IMR-90 (cell line): ENCODE measurements at regions not wholly inside any gene's neighbourhood (a gene's known extent, or its start where the extent isn't known, plus 50 kb on each side); places are given as distances from the start of the nearest gene placed in this dataset.

Experiments used
- ATAC-seq: fragments of 200-7000 bp; cut with Tn5 transposase; 2 replicates; pipeline ENCODE4 v1.9.1; 2020; ENCODE audit warnings: low read depth, mild to moderate bottlenecking, moderate library complexity
- BruUV-seq: library from RNA; stranded (reverse); fragments of 400-500 nt; replicated peaks from 2 replicates; lab custom pipeline; 2021; lab: Mats Ljungman, UMichigan
- CTCF ChIA-PET: fragments of 300-600 bp; formaldehyde crosslinking; extraction: SDS; loops from one replicate; lab custom pipeline; 2021; ENCODE audit warnings: antibody characterized with exemption; lab: Yijun Ruan, JAX
- POLR2A ChIA-PET: fragments of 300-600 bp; sonication (Branson Sonifier 250); formaldehyde crosslinking; loops from one replicate; lab custom pipeline; 2022; ENCODE audit warnings: antibody characterized with exemption; ENCODE audit not compliant: unreplicated experiment; lab: Charles Lee
- DNase-seq: peaks from one replicate; pipeline ENCODE4 v3.0.0; 2013
- H2AFZ ChIP-seq: replicated peaks from 2 replicates; pipeline ENCODE3; 2013; ENCODE audit warnings: low read length, mild to moderate bottlenecking; ENCODE audit not compliant: poor library complexity
- H2AK5ac ChIP-seq: 2 replicates; pipeline ENCODE4 v1.6.1; 2013; ENCODE audit warnings: low read depth, low read length, inconsistent platforms
- H2AK9ac ChIP-seq: replicated peaks from 2 replicates; pipeline ENCODE3; 2013; ENCODE audit warnings: mild to moderate bottlenecking, low read depth, low read length, moderate library complexity; ENCODE audit not compliant: poor library complexity
- H2BK120ac ChIP-seq: 2 replicates; pipeline ENCODE4 v1.6.1; 2013; ENCODE audit warnings: low read depth, low read length, inconsistent platforms
- H2BK15ac ChIP-seq: 3 replicates; pipeline ENCODE4 v1.6.1; 2013; ENCODE audit warnings: low read depth, low read length, inconsistent platforms
- H2BK20ac ChIP-seq: 2 replicates; pipeline ENCODE4 v1.6.1; 2013; ENCODE audit warnings: low read depth, mild to moderate bottlenecking, inconsistent platforms, low read length, moderate library complexity
- H2BK5ac ChIP-seq: 2 replicates; pipeline ENCODE4 v1.6.1; 2013; ENCODE audit warnings: mild to moderate bottlenecking, low read depth, low read length, inconsistent platforms; ENCODE audit not compliant: poor library complexity, severe bottlenecking
- H3K14ac ChIP-seq: replicated peaks from 2 replicates; pipeline ENCODE4 v1.6.1; 2013; ENCODE audit warnings: low read depth, low read length, inconsistent platforms
- H3K18ac ChIP-seq: 2 replicates; pipeline ENCODE4 v1.6.1; 2013; ENCODE audit warnings: low read depth, low read length, control low read depth
- H3K23ac ChIP-seq: 2 replicates; pipeline ENCODE4 v1.6.1; 2013; ENCODE audit warnings: low read depth, low read length, inconsistent platforms
- H3K27ac ChIP-seq: 2 replicates; pipeline ENCODE4 v1.5.1; 2013; ENCODE audit warnings: mild to moderate bottlenecking, control low read depth, low read length; ENCODE audit not compliant: insufficient read depth
- H3K27me3 ChIP-seq: 2 replicates; pipeline ENCODE4 v1.6.1; 2013; ENCODE audit warnings: low read length; ENCODE audit not compliant: control insufficient read depth, insufficient read depth
- H3K36me3 ChIP-seq: 2 replicates; pipeline ENCODE4 v1.6.1; 2013; ENCODE audit warnings: low read length, mixed read lengths; ENCODE audit not compliant: control insufficient read depth, insufficient read depth
- H3K4ac ChIP-seq: 2 replicates; pipeline ENCODE4 v1.6.1; 2013; ENCODE audit warnings: low read depth, low read length, inconsistent platforms
- H3K4me1 ChIP-seq: 2 replicates; pipeline ENCODE4 v1.6.1; 2013; ENCODE audit warnings: low read length, mixed read lengths; ENCODE audit not compliant: control insufficient read depth, insufficient read depth
- H3K4me2 ChIP-seq: 2 replicates; pipeline ENCODE4 v1.6.1; 2013; ENCODE audit warnings: low read depth, mild to moderate bottlenecking, control low read depth, low read length, moderate library complexity
- H3K4me3 ChIP-seq: 2 replicates; pipeline ENCODE4 v1.5.1; 2013; ENCODE audit warnings: low read depth, mild to moderate bottlenecking, control low read depth, low read length, moderate library complexity; ENCODE audit not compliant: insufficient read depth
- H3K56ac ChIP-seq: 2 replicates; pipeline ENCODE4 v1.6.1; 2013; ENCODE audit warnings: low read length, inconsistent platforms; ENCODE audit not compliant: insufficient read depth; ENCODE audit errors: extremely low read depth
- H3K79me1 ChIP-seq, 2 experiments: 2 replicates each; pipeline ENCODE4 v1.6.1; 2013; ENCODE audit warnings: low read length in 2 of 2, inconsistent platforms in 1 of 2, low read depth in 1 of 2
- H3K9ac ChIP-seq: 2 replicates; pipeline ENCODE4 v1.6.1; 2013; ENCODE audit warnings: low read depth, low read length, control low read depth
- H3K9me1 ChIP-seq: 2 replicates; pipeline ENCODE4 v1.6.1; 2013; ENCODE audit warnings: low read length, inconsistent platforms; ENCODE audit not compliant: insufficient read depth
- H3K9me3 ChIP-seq: 2 replicates; pipeline ENCODE4 v1.6.1; 2013; ENCODE audit warnings: low read length; ENCODE audit not compliant: control insufficient read depth, insufficient read depth
- H4K20me1 ChIP-seq: 2 replicates; pipeline ENCODE4 v1.6.1; 2013; ENCODE audit warnings: low read length, inconsistent platforms; ENCODE audit not compliant: insufficient read depth
- H4K5ac ChIP-seq: 2 replicates; pipeline ENCODE4 v1.6.1; 2013; ENCODE audit warnings: mild to moderate bottlenecking, low read depth, low read length, control low read depth
- H4K8ac ChIP-seq, 2 experiments: 2 replicates each; pipeline ENCODE4 v1.6.1; 2013; ENCODE audit warnings: low read depth in 2 of 2, low read length in 2 of 2, control low read depth in 1 of 2, inconsistent platforms in 1 of 2
- H4K91ac ChIP-seq: 2 replicates; pipeline ENCODE4 v1.6.1; 2013; ENCODE audit warnings: low read depth, low read length, inconsistent platforms; ENCODE audit not compliant: insufficient read depth
- BHLHE40 ChIP-seq: fragments of 150-350 bp; IDR thresholded peaks from 2 replicates; pipeline ENCODE4 v1.6.1; 2016; ENCODE audit warnings: mild to moderate bottlenecking, low read depth, low read length
- CEBPB ChIP-seq: IDR thresholded peaks from 2 replicates; pipeline ENCODE4 v1.6.1; 2012; ENCODE audit warnings: low read depth, low read length, improper control_type of control experiment
- CHD1 ChIP-seq: IDR thresholded peaks from 2 replicates; pipeline ENCODE4 v1.6.1; 2012; ENCODE audit warnings: low read depth, low read length, improper control_type of control experiment
- ELK1 ChIP-seq: fragments of 150-350 bp; IDR thresholded peaks from 2 replicates; pipeline ENCODE4 v1.6.1; 2016; ENCODE audit warnings: low read depth, mild to moderate bottlenecking, low read length, moderate library complexity, borderline replicate concordance
- FOS ChIP-seq: fragments of 150-350 bp; IDR thresholded peaks from 2 replicates; pipeline ENCODE4 v1.6.1; 2016; ENCODE audit warnings: low read depth, low read length
- MAFK ChIP-seq: IDR thresholded peaks from 2 replicates; pipeline ENCODE4 v1.6.1; 2012; ENCODE audit warnings: low read depth, low read length, improper control_type of control experiment
- MAZ ChIP-seq: IDR thresholded peaks from 2 replicates; pipeline ENCODE4 v1.6.1; 2012; ENCODE audit warnings: low read depth, mild to moderate bottlenecking, low read length, improper control_type of control experiment, moderate library complexity, borderline replicate concordance
- MXI1 ChIP-seq: IDR thresholded peaks from 2 replicates; pipeline ENCODE4 v1.6.1; 2012; ENCODE audit warnings: low read depth, mild to moderate bottlenecking, low read length, moderate library complexity, borderline replicate concordance
- NFE2L2 ChIP-seq: fragments of 150-350 bp; IDR thresholded peaks from 2 replicates; pipeline ENCODE4 v1.6.1; 2016; ENCODE audit warnings: low read depth, mild to moderate bottlenecking, low read length
- POLR2A ChIP-seq: IDR thresholded peaks from 2 replicates; pipeline ENCODE4 v1.6.1; 2012; ENCODE audit warnings: mild to moderate bottlenecking, low read depth, low read length
- RAD21 ChIP-seq: IDR thresholded peaks from 2 replicates; pipeline ENCODE4 v1.6.1; 2012; ENCODE audit warnings: low read length, improper control_type of control experiment
- RCOR1 ChIP-seq: IDR thresholded peaks from 2 replicates; pipeline ENCODE4 v1.6.1; 2012; ENCODE audit warnings: mild to moderate bottlenecking, low read length, improper control_type of control experiment; ENCODE audit not compliant: insufficient replicate concordance
- RFX5 ChIP-seq: IDR thresholded peaks from 2 replicates; pipeline ENCODE4 v1.8.0; 2012; ENCODE audit warnings: low read depth, mild to moderate bottlenecking, low read length, moderate library complexity
- SMC3 ChIP-seq: fragments of 150-350 bp; IDR thresholded peaks from 2 replicates; pipeline ENCODE4 v1.6.1; 2016; ENCODE audit warnings: low read depth, mild to moderate bottlenecking, antibody characterized with exemption, low read length, moderate library complexity
- WGBS, 2 experiments: methylation state at CpG; one replicate each; pipeline versions ENCODE4 v1.1.5 to v1.1.7; 2013; ENCODE audit warnings: missing lambda C conversion rate in 2 of 2; ENCODE audit not compliant: insufficient read length in 1 of 2; ENCODE audit errors: extremely low coverage in 2 of 2; 5-methylcytosine and 5-hydroxymethylcytosine counted together
- dilution Hi-C: fragments of 300-500 bp; cut with HindIII; formaldehyde crosslinking; loops from one replicate; pipeline ENCODE4 v1.14.3; 2018; ENCODE audit warnings: low sequenced_read_pairs; ENCODE audit not compliant: unreplicated experiment
- in situ Hi-C: fragments of 300-500 bp; cut with MboI; formaldehyde crosslinking; loops from 3 replicates; pipeline ENCODE4 v1.14.3; 2019; ENCODE audit warnings: low sequenced_read_pairs, inconsistent platforms, mixed read lengths
- intact Hi-C: fragments of 100-400 bp; cut with micrococcal nuclease; formaldehyde crosslinking; loops from 2 replicates; pipeline ENCODE4 v1.10.0; 2022
- TF ChIP-seq, protein P1 (sequence below): fragments of 150-350 bp; IDR thresholded peaks from 2 replicates; pipeline ENCODE4 v1.6.1; 2017; ENCODE audit warnings: mild to moderate bottlenecking, antibody characterized with exemption, low read length, low read depth
- TF ChIP-seq, protein P2 (sequence below): conservative IDR thresholded peaks from 2 replicates; pipeline ENCODE4 v1.5.1; 2012; ENCODE audit warnings: mild to moderate bottlenecking, low read depth, low read length, improper control_type of control experiment

- POLR2A ChIA-PET, result no interaction called here
- H3K14ac ChIP-seq, result no peak overlapping the region
- intact Hi-C loops (no loop called here), in situ Hi-C loops (no loop called here), dilution Hi-C loops (no loop called here)
- no peaks in the 10 kb centered on the region for H3K4me1 ChIP-seq
- H2BK15ac ChIP-seq, result no peak overlapping the region
- ATAC-seq (no peak), DNase-seq (no peak)
- no peak overlapping the region for H2BK5ac ChIP-seq
- H3K4ac ChIP-seq, result no peak overlapping the region
- H4K20me1 ChIP-seq, result no peaks in the 10 kb centered on the region
- no peak overlapping the region for H3K56ac ChIP-seq
- no CpG with 5 or more reads among the region's 15 CpGs for WGBS, 2 experiments
- H3K9me3 ChIP-seq, result peaks cover 27% of the 10 kb centered on the region
- TF ChIP-seq, protein P1, sequence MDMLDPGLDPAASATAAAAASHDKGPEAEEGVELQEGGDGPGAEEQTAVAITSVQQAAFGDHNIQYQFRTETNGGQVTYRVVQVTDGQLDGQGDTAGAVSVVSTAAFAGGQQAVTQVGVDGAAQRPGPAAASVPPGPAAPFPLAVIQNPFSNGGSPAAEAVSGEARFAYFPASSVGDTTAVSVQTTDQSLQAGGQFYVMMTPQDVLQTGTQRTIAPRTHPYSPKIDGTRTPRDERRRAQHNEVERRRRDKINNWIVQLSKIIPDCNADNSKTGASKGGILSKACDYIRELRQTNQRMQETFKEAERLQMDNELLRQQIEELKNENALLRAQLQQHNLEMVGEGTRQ, result no peak
- TF ChIP-seq MAZ (no peak), FOS (no peak), SMC3 (no peak), RCOR1 (no peak), CHD1 (no peak), RFX5 (no peak), BHLHE40 (no peak), POLR2A (no peak), ELK1 (no peak), RAD21 (no peak), MXI1 (no peak), NFE2L2 (no peak), CEBPB (no peak), MAFK (no peak)
- TF ChIP-seq, protein P2, sequence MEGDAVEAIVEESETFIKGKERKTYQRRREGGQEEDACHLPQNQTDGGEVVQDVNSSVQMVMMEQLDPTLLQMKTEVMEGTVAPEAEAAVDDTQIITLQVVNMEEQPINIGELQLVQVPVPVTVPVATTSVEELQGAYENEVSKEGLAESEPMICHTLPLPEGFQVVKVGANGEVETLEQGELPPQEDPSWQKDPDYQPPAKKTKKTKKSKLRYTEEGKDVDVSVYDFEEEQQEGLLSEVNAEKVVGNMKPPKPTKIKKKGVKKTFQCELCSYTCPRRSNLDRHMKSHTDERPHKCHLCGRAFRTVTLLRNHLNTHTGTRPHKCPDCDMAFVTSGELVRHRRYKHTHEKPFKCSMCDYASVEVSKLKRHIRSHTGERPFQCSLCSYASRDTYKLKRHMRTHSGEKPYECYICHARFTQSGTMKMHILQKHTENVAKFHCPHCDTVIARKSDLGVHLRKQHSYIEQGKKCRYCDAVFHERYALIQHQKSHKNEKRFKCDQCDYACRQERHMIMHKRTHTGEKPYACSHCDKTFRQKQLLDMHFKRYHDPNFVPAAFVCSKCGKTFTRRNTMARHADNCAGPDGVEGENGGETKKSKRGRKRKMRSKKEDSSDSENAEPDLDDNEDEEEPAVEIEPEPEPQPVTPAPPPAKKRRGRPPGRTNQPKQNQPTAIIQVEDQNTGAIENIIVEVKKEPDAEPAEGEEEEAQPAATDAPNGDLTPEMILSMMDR, result no peak
- H4K91ac ChIP-seq, result no peak overlapping the region
- H2BK20ac ChIP-seq, result no peak overlapping the region
- no peaks in the 10 kb centered on the region for H3K9me1 ChIP-seq
- no TSS peak for BruUV-seq
- H3K4me2 ChIP-seq, result no peak overlapping the region
- no peak overlapping the region for H4K5ac ChIP-seq
- H3K4me3 ChIP-seq, result no peak overlapping the region
- no peak overlapping the region for H4K8ac ChIP-seq
- no peaks in the 10 kb centered on the region for H3K79me1 ChIP-seq
- no peak overlapping the region for H3K27ac ChIP-seq
- CTCF ChIA-PET, result no interaction called here
- no peaks in the 10 kb centered on the region for H3K27me3 ChIP-seq
- H3K36me3 ChIP-seq, result no peaks in the 10 kb centered on the region
- no peak overlapping the region for H3K18ac ChIP-seq
- H2BK120ac ChIP-seq, result no peak overlapping the region
- H2AFZ ChIP-seq, result no peak overlapping the region
- no peak overlapping the region for H3K9ac ChIP-seq
- no peak overlapping the region for H2AK5ac ChIP-seq
- no peak overlapping the region for H3K23ac ChIP-seq
- H2AK9ac ChIP-seq, result no peak overlapping the region
Measured at GRCh38 chr2:239523147-239523953, 122.5 kb upstream of the HDAC4 start.
